OCI-LY3 (cell line): ENCODE measurements at regions not wholly inside any gene's neighbourhood (a gene's known extent, or its start where the extent isn't known, plus 50 kb on each side); places are given as distances from the start of the nearest gene placed in this dataset.

ENCODE experiments used
- EZH2phosphoT487 ChIP-seq: fragments of 200-600 bp; shearing (Covaris generic); IDR thresholded peaks from 2 replicates; pipeline ENCODE4 v1.6.1; 2018; ENCODE audit warnings: antibody characterized with exemption, mixed run types, low read depth
- TF ChIP-seq, protein P1 (sequence below): fragments of 200-600, 300-600 bp; sonication (generic); IDR thresholded peaks from 2 replicates; pipeline ENCODE4 v1.5.1; 2014; ENCODE audit warnings: antibody characterized with exemption, low read length, low read depth

DNA sequence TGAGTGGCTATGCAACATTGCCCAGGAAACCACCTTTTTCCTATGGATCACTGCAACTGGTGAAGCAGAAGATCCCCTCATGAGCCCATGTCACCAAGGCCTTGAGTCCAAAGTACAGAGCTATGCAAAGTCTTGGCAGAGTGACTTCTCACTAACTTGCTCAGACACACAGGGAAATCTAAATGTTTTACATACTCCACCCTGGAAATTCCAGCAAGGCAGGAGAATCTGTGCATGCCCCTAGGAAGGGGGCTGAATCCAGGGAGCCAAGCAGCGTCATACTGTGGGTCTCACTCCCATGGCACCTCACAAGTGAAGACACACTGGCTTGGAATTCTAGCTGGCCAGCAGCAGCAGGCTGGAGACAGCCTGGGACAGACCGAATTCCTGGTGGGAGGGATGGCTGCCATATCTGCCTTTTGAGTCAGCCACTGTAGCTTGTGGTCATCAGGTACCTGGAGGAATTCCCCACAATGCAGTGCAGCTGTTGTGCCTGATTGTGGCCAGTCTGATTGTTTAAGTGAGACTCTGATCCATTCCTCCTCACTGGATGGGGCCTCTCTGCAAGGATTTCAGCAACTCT, 1817.4 kb downstream of the SUCLG1 start:
- TF ChIP-seq, protein P1, sequence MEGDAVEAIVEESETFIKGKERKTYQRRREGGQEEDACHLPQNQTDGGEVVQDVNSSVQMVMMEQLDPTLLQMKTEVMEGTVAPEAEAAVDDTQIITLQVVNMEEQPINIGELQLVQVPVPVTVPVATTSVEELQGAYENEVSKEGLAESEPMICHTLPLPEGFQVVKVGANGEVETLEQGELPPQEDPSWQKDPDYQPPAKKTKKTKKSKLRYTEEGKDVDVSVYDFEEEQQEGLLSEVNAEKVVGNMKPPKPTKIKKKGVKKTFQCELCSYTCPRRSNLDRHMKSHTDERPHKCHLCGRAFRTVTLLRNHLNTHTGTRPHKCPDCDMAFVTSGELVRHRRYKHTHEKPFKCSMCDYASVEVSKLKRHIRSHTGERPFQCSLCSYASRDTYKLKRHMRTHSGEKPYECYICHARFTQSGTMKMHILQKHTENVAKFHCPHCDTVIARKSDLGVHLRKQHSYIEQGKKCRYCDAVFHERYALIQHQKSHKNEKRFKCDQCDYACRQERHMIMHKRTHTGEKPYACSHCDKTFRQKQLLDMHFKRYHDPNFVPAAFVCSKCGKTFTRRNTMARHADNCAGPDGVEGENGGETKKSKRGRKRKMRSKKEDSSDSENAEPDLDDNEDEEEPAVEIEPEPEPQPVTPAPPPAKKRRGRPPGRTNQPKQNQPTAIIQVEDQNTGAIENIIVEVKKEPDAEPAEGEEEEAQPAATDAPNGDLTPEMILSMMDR: no peak
- no peak for TF ChIP-seq EZH2phosphoT487
